Activated naive CD4-positive, alpha-beta T cell treated with anti-CD3 and anti-CD28 coated beads, Interleukin-2, amount 50 U/mL, for 24 hours (primary cell): ENCODE measurements at regions not wholly inside any gene's neighbourhood (a gene's known extent, or its start where the extent isn't known, plus 50 kb on each side); places are given as distances from the start of the nearest gene placed in this dataset.

Source experiments
- H3K27ac Mint-ChIP-seq: one replicate; pipeline ENCODE4 v1.8.0; 2021; ENCODE audit warnings: mild to moderate bottlenecking, mixed read lengths
- H3K27me3 Mint-ChIP-seq: one replicate; pipeline ENCODE4 v1.8.0; 2021; ENCODE audit warnings: mixed read lengths
- H3K36me3 Mint-ChIP-seq: one replicate; pipeline ENCODE4 v1.8.0; 2021; ENCODE audit warnings: mixed read lengths
- H3K4me1 Mint-ChIP-seq: one replicate; pipeline ENCODE4 v1.8.0; 2021; ENCODE audit warnings: mixed read lengths
- H3K4me3 Mint-ChIP-seq: one replicate; pipeline ENCODE4 v1.8.0; 2021; ENCODE audit warnings: mild to moderate bottlenecking, mixed read lengths
- H3K9me3 Mint-ChIP-seq: one replicate; pipeline ENCODE4 v1.8.0; 2021; ENCODE audit warnings: mixed read lengths

DNA sequence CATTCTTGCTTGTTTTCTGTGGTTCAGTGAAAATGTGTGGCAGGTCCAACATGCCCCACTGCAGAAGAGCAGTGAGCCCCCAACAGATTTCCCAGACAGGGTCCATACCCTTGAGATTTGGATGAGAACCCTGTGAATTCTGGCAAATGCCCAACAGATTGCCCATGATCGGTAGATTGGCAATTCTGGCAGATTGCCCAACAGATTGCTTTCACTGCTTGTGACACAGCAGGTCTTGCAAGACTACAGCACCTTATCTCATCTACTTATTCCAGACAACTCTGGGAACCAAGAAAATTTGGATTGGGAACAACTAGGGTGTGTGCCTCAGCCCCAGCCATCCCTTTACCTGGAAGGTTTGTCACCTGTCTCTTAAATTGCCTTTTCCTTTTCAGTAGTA, 143.7 kb upstream of the COL1A2 start:
- Mint-ChIP-seq H3K4me3 (no peak overlapping the region), H3K9me3 (no peaks in the 10 kb centered on the region), H3K4me1 (no peaks in the 10 kb centered on the region), H3K27ac (no peak overlapping the region), H3K36me3 (no peaks in the 10 kb centered on the region), H3K27me3 (peaks cover 1% of the 10 kb centered on the region)

DNA sequence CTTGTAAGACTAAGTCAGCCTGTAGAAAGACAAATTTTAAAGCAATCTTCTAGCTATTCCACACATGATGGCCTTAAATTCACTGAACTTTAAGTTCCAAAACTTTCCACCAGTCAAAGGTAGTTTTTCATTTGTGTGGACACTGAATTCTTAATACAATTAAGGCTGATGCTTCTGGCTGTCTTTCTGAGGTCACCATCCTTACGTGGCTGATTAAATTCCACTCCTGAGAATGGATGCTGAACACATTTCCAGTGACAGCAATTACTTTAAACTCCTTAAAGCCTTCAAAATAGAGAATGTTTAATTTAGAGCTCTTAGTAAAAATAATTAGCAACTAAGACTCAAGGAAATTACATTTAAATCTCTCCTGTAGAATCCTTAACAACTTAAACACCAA, 142.6 kb upstream of the COL1A2 start:
- no peak overlapping the region for H3K4me3 Mint-ChIP-seq
- no peaks in the 10 kb centered on the region for H3K27me3 Mint-ChIP-seq
- H3K36me3 Mint-ChIP-seq = no peaks in the 10 kb centered on the region
- no peaks in the 10 kb centered on the region for H3K9me3 Mint-ChIP-seq
- no peaks in the 10 kb centered on the region for H3K4me1 Mint-ChIP-seq
- no peak overlapping the region for H3K27ac Mint-ChIP-seq

DNA sequence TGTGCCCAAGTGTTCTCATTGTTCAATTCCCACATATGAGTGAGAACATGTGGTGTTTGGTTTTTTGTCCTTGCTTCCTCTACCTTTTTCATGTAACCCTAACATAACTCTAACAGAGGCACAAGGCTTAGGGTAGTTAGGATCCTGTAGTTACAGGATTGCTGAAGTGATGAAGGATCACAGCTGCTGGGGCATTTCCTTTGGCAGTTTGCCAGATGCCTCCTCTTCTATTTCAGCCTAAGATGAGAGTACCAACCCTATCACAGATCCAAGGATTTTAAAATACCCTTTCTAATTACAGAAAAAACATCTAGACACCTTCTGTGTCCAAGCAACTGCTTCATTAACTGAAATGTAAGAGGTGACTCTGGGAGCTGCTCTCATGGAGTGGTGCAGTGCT, 141.7 kb upstream of the COL1A2 start:
- no peak overlapping the region for H3K4me3 Mint-ChIP-seq
- no peaks in the 10 kb centered on the region for H3K36me3 Mint-ChIP-seq

DNA sequence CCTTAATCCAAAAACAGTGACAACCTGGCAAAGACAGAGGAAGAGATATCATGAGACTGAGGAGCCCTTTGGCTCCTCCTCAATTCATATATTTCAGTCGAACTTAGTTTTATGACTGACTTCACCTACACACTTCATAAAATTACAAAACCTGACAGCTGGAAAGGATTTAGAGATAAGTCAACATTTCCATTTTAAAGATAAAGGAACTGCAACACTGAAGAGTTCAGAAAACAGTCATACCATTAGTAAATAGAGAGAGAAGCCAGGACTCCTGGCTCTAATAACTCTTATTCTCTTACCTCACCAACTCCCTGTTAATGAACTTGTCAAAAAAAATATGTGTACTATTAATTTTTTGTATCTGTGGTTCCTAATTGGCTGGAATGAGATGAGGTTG, 141.0 kb upstream of the COL1A2 start:
- H3K27ac Mint-ChIP-seq = no peak overlapping the region
- no peaks in the 10 kb centered on the region for H3K27me3 Mint-ChIP-seq
- no peaks in the 10 kb centered on the region for H3K4me1 Mint-ChIP-seq
- no peaks in the 10 kb centered on the region for H3K9me3 Mint-ChIP-seq
- no peak overlapping the region for H3K4me3 Mint-ChIP-seq
- no peaks in the 10 kb centered on the region for H3K36me3 Mint-ChIP-seq

More for the DNA sequence above, 141.7 kb upstream of the COL1A2 start:
- no peaks in the 10 kb centered on the region for H3K27me3 Mint-ChIP-seq
- H3K9me3 Mint-ChIP-seq = no peaks in the 10 kb centered on the region
- H3K4me1 Mint-ChIP-seq = no peaks in the 10 kb centered on the region
- H3K27ac Mint-ChIP-seq = no peak overlapping the region

DNA sequence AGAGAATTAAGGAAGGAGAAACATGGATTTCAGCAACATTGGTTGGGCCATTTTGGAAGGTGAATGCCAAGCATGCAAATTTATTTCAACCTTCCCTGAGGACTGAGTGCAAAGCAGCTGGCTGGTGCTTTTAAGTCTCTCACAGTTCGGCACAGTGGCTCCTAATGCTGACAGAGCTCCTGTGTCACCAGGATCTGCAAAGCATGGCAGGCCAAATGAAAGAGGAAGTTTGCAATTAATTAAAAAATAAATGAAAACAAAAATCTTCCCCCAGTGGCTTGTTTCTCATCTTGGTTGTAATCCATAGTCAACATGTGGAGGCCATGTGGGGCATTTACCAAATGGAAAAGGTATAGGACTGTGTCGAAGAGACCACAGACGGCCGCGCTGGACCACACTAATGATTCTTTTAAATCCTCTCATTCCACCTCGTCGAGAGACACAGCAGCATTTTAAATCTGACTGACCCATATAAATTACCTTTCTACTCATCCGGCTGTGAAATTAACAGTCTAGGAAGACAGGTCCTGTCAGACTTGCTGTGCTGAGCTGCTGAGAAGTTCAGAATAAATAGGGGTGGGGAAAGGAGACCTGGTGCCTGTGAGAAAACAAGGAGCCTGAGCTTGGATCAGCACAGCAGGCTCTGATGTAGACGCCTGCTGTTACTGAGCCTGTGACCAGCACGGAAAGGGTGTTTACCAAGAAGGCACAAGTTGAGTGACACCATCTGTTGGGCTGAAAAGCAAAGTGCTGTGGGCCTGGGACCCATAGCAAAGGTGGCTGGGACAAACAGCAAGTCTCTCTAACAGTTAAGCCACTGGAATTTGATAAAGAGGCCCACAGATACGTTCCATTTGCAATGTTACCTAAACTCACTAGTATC, 136.0 kb upstream of the COL1A2 start:
- Mint-ChIP-seq H3K36me3 (no peaks in the 10 kb centered on the region), H3K4me1 (no peaks in the 10 kb centered on the region), H3K27me3 (no peaks in the 10 kb centered on the region), H3K27ac (no peak overlapping the region), H3K9me3 (no peaks in the 10 kb centered on the region), H3K4me3 (no peak overlapping the region)

DNA sequence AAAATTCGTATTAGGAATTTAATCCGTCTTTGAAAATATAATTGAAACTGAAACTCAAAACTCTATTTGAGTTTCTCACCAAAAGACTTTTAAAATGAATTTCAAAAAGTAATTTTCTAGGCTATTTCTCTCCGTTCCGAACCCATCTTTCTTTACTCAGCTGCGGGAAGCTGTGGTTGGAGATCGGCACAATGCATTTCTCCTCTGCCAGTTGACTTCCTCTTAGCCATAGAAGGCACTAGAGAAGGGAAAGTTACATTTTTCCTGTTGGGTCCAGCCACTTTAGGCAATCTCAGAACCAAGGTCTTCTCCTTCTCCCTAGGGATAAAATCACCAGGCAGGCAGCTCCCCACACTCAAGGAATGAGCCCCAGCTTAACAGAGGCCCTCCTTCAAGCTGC, 133.6 kb upstream of the COL1A2 start:
- Mint-ChIP-seq H3K36me3 (no peaks in the 10 kb centered on the region), H3K4me1 (no peaks in the 10 kb centered on the region), H3K9me3 (no peaks in the 10 kb centered on the region), H3K27ac (no peak overlapping the region), H3K27me3 (no peaks in the 10 kb centered on the region), H3K4me3 (no peak overlapping the region)

DNA sequence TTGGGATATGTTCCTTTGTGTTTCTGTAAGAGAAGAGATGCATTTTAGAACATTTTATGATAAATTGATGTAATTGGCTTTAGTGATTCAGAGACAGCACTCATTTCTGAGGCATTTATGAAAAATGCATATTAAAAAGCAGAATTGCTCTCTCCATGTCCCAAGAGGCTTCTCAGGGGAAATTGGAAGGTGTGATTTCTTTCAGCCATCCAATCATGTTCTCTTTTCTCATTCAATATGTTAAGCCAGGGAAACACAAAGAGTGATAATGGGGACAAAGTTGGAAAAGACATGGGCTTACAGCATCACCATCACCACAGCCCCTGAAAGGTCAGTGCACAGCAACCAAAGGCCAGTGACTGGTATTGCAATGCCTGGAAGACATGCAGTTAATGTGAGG, 129.9 kb upstream of the COL1A2 start:
- no peaks in the 10 kb centered on the region for H3K36me3 Mint-ChIP-seq
- H3K27me3 Mint-ChIP-seq = no peaks in the 10 kb centered on the region
- peaks cover 8% of the 10 kb centered on the region for H3K9me3 Mint-ChIP-seq
- no peaks in the 10 kb centered on the region for H3K4me1 Mint-ChIP-seq
- H3K4me3 Mint-ChIP-seq = no peak overlapping the region
- no peak overlapping the region for H3K27ac Mint-ChIP-seq

DNA sequence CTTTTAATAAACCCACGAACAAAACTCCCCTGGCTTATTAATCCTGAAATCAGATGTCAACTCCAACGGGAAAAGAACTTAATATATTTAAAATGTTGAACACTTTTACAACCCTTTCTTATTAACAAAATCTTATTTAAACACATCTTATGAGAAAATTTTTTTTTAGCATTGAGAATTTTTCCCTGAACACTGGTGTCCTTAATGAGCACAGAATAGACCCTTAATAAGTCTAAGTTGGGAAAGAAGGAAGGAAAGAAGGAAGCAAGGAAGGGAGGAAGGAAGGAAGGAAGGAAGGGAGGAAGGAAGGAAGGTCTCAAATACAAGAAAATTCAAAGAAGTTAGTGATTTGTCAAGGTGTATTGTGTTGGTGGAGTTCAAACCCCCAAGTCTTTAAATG, 129.2 kb upstream of the COL1A2 start:
- H3K27ac Mint-ChIP-seq = no peak overlapping the region
- peaks cover 8% of the 10 kb centered on the region for H3K9me3 Mint-ChIP-seq
- no peaks in the 10 kb centered on the region for H3K36me3 Mint-ChIP-seq
- no peaks in the 10 kb centered on the region for H3K4me1 Mint-ChIP-seq
- H3K4me3 Mint-ChIP-seq = no peak overlapping the region
- no peaks in the 10 kb centered on the region for H3K27me3 Mint-ChIP-seq

DNA sequence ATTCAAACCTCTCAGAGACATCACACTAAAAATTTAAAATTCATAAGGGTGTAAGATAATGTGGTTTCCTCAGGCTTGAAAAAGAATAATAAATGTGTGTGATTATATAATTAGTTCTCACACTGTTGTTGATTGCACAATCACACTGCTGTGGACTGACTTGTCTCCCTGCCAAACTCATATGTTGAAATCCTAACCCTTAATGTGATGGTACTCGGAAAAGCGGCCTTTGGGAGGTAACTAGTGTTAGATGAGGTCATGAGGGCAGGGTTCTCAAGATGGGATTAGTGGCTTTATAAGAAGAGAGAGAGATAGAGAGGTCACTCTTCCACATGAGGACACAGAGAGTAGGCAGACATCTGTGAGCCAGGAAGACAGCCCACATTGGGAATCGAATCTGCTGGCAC, 128.5 kb upstream of the COL1A2 start:
- H3K9me3 Mint-ChIP-seq = peaks cover 12% of the 10 kb centered on the region
- no peaks in the 10 kb centered on the region for H3K36me3 Mint-ChIP-seq
- H3K4me3 Mint-ChIP-seq = no peak overlapping the region
- no peak overlapping the region for H3K27ac Mint-ChIP-seq
- H3K27me3 Mint-ChIP-seq = no peaks in the 10 kb centered on the region
- no peaks in the 10 kb centered on the region for H3K4me1 Mint-ChIP-seq

DNA sequence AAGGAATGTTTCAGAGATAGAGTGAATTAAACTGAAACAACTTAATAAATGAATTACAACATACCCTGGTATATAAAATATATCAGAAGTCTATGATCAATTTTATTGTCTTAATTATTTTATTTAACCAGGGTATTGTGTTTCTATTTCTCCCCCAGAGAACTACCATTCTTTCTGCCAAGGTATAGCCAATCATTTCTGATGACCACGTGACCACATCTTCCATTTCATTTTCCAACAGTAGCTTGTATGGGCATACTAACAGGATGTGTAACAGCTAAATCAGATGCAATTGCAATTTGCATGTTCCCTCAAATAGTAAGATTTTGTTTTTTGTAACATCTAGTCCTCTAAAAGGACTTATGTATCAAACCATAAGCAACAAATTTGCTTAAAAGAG, 123.9 kb upstream of the COL1A2 start:
- no peaks in the 10 kb centered on the region for H3K36me3 Mint-ChIP-seq
- H3K9me3 Mint-ChIP-seq = peaks cover 12% of the 10 kb centered on the region
- no peak overlapping the region for H3K27ac Mint-ChIP-seq
- H3K4me1 Mint-ChIP-seq = no peaks in the 10 kb centered on the region
- no peak overlapping the region for H3K4me3 Mint-ChIP-seq
- H3K27me3 Mint-ChIP-seq = no peaks in the 10 kb centered on the region

DNA sequence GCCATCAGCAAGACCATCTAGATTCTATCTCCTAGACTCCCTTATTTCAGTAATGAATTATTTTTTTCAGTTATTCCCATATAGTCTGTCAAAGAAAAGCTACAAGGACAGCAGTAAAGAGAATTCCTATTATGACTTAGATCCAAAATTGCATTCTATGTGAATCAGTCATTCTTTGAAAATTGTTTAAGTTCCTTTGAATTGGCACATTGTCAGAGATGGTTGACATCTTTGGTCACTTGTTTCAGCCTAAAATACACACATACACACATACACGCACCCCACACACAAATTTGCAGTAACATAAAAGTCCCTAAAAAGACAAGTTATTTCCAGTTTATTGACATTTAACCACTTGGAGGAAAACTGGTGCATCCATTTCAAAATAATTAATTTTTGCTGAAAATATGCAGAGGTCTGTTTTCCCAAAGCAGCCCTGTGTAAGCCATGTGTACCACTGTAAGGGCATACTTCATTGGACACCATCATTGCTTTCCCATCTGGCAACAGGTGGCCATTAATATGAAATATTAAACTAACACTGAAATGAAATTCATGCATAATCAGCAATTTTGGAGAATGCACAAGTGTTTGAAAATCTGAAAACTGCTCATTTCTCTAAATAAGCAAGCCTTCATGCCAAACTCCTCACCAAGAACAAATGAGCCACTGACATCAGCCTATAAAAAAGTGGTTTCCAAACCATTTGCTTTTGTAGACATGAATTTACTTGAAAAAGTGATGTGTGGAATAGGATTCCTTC, 121.7 kb upstream of the COL1A2 start:
- H3K9me3 Mint-ChIP-seq = peaks cover 10% of the 10 kb centered on the region
- no peaks in the 10 kb centered on the region for H3K27me3 Mint-ChIP-seq
- H3K4me3 Mint-ChIP-seq = no peak overlapping the region
- no peaks in the 10 kb centered on the region for H3K4me1 Mint-ChIP-seq
- H3K27ac Mint-ChIP-seq = no peak overlapping the region
- no peaks in the 10 kb centered on the region for H3K36me3 Mint-ChIP-seq

DNA sequence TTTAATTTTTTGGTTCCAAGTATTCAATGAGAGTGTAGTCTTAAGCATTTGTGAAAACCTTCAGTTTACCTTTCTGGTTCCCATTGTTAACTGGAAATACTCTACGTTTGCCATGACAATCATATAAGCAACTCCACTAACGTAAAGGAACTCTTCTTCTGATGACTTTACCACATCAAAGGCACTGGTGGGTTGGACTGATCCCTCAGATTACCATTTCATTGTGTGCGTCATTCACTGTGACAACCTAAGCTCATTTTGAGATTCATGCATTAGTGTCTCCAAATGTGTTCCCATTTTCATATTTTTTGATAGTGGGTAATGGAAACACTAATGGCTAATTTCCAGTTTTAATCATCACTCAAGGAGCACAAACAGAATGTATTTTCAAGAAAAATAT, 119.9 kb upstream of the COL1A2 start:
- H3K27ac Mint-ChIP-seq = no peak overlapping the region
- H3K9me3 Mint-ChIP-seq = peaks cover 4% of the 10 kb centered on the region
- no peaks in the 10 kb centered on the region for H3K36me3 Mint-ChIP-seq
- H3K4me3 Mint-ChIP-seq = no peak overlapping the region
- no peaks in the 10 kb centered on the region for H3K4me1 Mint-ChIP-seq
- no peaks in the 10 kb centered on the region for H3K27me3 Mint-ChIP-seq

DNA sequence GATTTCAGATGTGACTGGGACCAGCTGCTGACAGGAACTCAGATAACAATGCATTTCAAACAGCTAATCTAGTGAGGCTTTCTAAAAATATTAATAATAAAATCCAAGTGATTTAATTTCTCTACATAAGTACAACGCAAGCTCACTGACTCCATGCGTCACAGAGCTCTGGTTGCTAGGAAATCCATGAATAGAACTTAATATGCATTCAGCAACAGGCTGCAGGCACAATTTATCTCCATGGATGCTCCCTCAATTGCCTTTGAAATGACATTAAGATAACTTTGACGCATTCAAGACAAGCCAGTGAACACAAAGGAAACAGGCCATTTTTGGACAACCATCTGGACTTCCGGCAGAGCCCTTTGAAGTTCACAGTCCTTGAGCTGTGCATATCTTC, 118.7 kb upstream of the COL1A2 start:
- no peaks in the 10 kb centered on the region for H3K4me1 Mint-ChIP-seq
- H3K27me3 Mint-ChIP-seq = no peaks in the 10 kb centered on the region
- H3K27ac Mint-ChIP-seq = no peak overlapping the region
- no peak overlapping the region for H3K4me3 Mint-ChIP-seq
- H3K9me3 Mint-ChIP-seq = peaks cover under 1% of the 10 kb centered on the region
- no peaks in the 10 kb centered on the region for H3K36me3 Mint-ChIP-seq

DNA sequence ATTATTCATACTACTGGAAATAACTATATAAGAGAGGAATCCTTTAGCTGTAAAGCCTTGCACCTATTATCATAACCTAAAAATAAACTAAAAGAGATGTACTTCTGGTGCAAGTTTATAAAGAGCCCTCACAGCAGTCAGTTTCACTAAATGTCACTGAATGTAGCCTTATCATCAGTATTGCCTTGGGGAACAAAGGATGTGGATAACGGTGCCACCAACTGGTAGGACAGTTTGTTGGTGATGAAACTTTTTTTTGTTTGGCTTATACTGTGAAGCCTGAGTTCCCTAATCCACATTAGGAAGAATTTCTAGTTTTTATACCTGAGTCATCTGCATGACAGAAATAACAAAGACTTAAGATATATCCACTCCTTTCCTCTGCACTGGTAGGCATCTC, 117.9 kb upstream of the COL1A2 start:
- Mint-ChIP-seq H3K9me3 (no peaks in the 10 kb centered on the region), H3K36me3 (no peaks in the 10 kb centered on the region), H3K4me1 (no peaks in the 10 kb centered on the region), H3K4me3 (no peak overlapping the region), H3K27ac (no peak overlapping the region), H3K27me3 (peaks cover 2% of the 10 kb centered on the region)

DNA sequence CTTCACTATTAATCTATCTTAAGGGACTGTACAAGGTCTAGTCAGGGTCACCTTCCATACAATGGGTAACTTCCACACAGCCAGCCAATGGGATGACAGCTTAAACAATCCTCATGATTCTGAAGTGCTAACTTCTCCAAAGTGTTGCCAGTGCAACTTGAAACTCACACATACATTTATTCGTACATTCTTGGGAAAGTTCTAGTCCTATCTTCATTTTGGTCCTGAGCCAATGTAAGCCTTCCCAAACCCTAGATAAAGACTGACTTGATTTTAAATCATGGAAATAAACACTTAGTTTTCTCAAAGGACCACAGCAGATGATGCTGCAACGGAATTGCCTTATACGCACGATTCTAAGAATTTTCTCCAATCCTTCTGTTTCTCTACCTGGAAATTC, 117.5 kb upstream of the COL1A2 start:
- Mint-ChIP-seq H3K27me3 (peaks cover 2% of the 10 kb centered on the region), H3K27ac (no peak overlapping the region), H3K4me3 (no peak overlapping the region), H3K9me3 (no peaks in the 10 kb centered on the region), H3K4me1 (no peaks in the 10 kb centered on the region), H3K36me3 (no peaks in the 10 kb centered on the region)

DNA sequence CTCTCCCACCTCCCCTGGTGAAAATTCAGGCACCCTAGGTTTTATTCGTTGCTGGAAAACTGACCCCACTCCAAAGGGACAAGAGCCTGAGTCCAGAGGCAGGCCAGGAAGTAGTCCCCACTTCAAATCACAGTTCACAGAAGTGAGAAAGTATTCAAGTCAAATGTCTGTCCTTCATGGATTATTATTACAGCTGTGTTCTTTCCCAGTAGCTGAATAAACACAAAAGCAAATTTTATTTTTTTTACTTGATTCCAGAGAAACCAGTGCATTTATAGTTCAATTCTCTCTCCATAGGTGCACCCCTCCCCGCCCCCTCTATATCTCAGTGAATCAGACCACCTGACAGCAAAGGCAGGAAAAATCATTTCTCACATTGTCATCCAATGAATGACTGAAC, 113.8 kb upstream of the COL1A2 start:
- Mint-ChIP-seq H3K4me3 (no peak overlapping the region), H3K9me3 (no peaks in the 10 kb centered on the region), H3K4me1 (no peaks in the 10 kb centered on the region), H3K27me3 (peaks cover 2% of the 10 kb centered on the region), H3K27ac (no peak overlapping the region), H3K36me3 (no peaks in the 10 kb centered on the region)
